Neural cell (in vitro differentiated cells): ENCODE measurements at regions not wholly inside any gene's neighbourhood (a gene's known extent, or its start where the extent isn't known, plus 50 kb on each side); places are given as distances from the start of the nearest gene placed in this dataset.

Experiments used
- H2AFZ ChIP-seq: fragments of 200-600, 300-800 bp; sonication (generic), shearing (Covaris generic); 2 replicates; pipeline ENCODE4 v1.6.0; 2014; ENCODE audit warnings: low read depth, mild to moderate bottlenecking, antibody characterized with exemption, low read length, moderate library complexity
- H3F3A ChIP-seq: fragments of 200-600 bp; shearing (Covaris generic); 2 replicates; pipeline ENCODE4 v1.6.1; 2016; ENCODE audit warnings: mild to moderate bottlenecking, moderate library complexity, mixed read lengths, antibody characterized with exemption, low read length; ENCODE audit not compliant: insufficient read depth, poor library complexity, severe bottlenecking
- H3K27ac ChIP-seq: fragments of 200-600, 300-800 bp; sonication (generic), shearing (Covaris generic); 2 replicates; pipeline ENCODE4 v1.5.1; 2014; ENCODE audit warnings: mild to moderate bottlenecking, low read length, moderate library complexity
- H3K27me3 ChIP-seq: fragments of 300-800, 200-600 bp; sonication (generic), shearing (Covaris generic); 2 replicates; pipeline ENCODE4 v1.6.0; 2014; ENCODE audit warnings: mild to moderate bottlenecking, low read depth, low read length, moderate library complexity; ENCODE audit not compliant: insufficient read depth
- H3K36me3 ChIP-seq: fragments of 300-800, 200-600 bp; sonication (generic), shearing (Covaris generic); 2 replicates; pipeline ENCODE4 v1.5.1; 2014; ENCODE audit warnings: mild to moderate bottlenecking, antibody characterized with exemption, low read length, moderate library complexity; ENCODE audit not compliant: insufficient read depth
- H3K4me2 ChIP-seq: fragments of 300-800, 200-600 bp; sonication (generic), shearing (Covaris generic); 2 replicates; pipeline ENCODE4 v1.6.0; 2014; ENCODE audit warnings: mild to moderate bottlenecking, low read length
- H3K4me3 ChIP-seq: fragments of 300-800, 200-600 bp; sonication (generic), shearing (Covaris generic); 2 replicates; pipeline ENCODE4 v1.5.1; 2014; ENCODE audit warnings: mild to moderate bottlenecking, low read length, moderate library complexity
- H3K79me2 ChIP-seq: fragments of 200-600 bp; shearing (Covaris generic); replicated peaks from 2 replicates; pipeline ENCODE4 v1.6.0; 2014; ENCODE audit warnings: mild to moderate bottlenecking, low read length, moderate library complexity; ENCODE audit not compliant: insufficient read depth
- H3K9ac ChIP-seq: fragments of 300-800, 200-600 bp; sonication (generic), shearing (Covaris generic); 2 replicates; pipeline ENCODE4 v1.6.1; 2016; ENCODE audit warnings: mild to moderate bottlenecking, low read length, mixed read lengths
- H3K9me2 ChIP-seq: fragments of 200-600 bp; shearing (Covaris generic); 2 replicates; pipeline ENCODE4 v1.6.1; 2016; ENCODE audit warnings: mild to moderate bottlenecking, low read length, mixed read lengths; ENCODE audit not compliant: insufficient read depth
- H3K9me3 ChIP-seq: fragments of 200-600, 300-800 bp; sonication (generic), shearing (Covaris generic); 2 replicates; pipeline ENCODE4 v1.6.1; 2016; ENCODE audit warnings: mild to moderate bottlenecking, mixed run types, low read length, moderate library complexity, mixed read lengths
- H4K20me1 ChIP-seq: fragments of 200-600 bp; shearing (Covaris generic); 2 replicates; pipeline ENCODE4 v1.6.1; 2016; ENCODE audit warnings: mild to moderate bottlenecking, mixed run types; ENCODE audit not compliant: insufficient read depth
- EP300 ChIP-seq: fragments of 450-650 bp; conservative IDR thresholded peaks from 2 replicates; pipeline ENCODE4 v1.6.1; 2014; ENCODE audit warnings: antibody characterized with exemption, mild to moderate bottlenecking, moderate library complexity; ENCODE audit not compliant: poor library complexity, severe bottlenecking
- EZH2 ChIP-seq: fragments of 200-600, 300-800 bp; shearing (Covaris generic), sonication (generic); IDR thresholded peaks from 2 replicates; pipeline ENCODE4 v1.6.1; 2014; ENCODE audit warnings: antibody characterized with exemption, low read length, borderline replicate concordance, mild to moderate bottlenecking; ENCODE audit not compliant: insufficient read depth, poor library complexity, severe bottlenecking
- MXI1 ChIP-seq: fragments of 450-650 bp; conservative IDR thresholded peaks from 2 replicates; pipeline ENCODE4 v1.6.1; 2014; ENCODE audit warnings: antibody characterized with exemption, mild to moderate bottlenecking; ENCODE audit not compliant: poor library complexity, severe bottlenecking
- POLR2AphosphoS5 ChIP-seq: IDR thresholded peaks from 2 replicates; pipeline ENCODE4 v1.6.1; 2012
- RAD21 ChIP-seq: fragments of 450-650 bp; conservative IDR thresholded peaks from 2 replicates; pipeline ENCODE4 v1.6.1; 2014; ENCODE audit warnings: antibody characterized with exemption, mild to moderate bottlenecking, moderate library complexity
- SMC3 ChIP-seq: fragments of 450-650 bp; conservative IDR thresholded peaks from 2 replicates; pipeline ENCODE4 v1.6.1; 2014; ENCODE audit warnings: antibody characterized with exemption, mild to moderate bottlenecking, moderate library complexity; ENCODE audit not compliant: poor library complexity
- TAF1 ChIP-seq: IDR thresholded peaks from 2 replicates; pipeline ENCODE4 v1.6.1; 2012; ENCODE audit warnings: low read depth
- TF ChIP-seq, protein P1 (sequence below): IDR thresholded peaks from 2 replicates; pipeline ENCODE4 v1.6.1; 2012; ENCODE audit warnings: borderline replicate concordance
- TF ChIP-seq, protein P2 (sequence below): fragments of 450-650 bp; IDR thresholded peaks from 2 replicates; pipeline ENCODE4 v1.5.1; 2014; ENCODE audit warnings: antibody characterized with exemption, mild to moderate bottlenecking, moderate library complexity; ENCODE audit not compliant: poor library complexity, severe bottlenecking

DNA sequence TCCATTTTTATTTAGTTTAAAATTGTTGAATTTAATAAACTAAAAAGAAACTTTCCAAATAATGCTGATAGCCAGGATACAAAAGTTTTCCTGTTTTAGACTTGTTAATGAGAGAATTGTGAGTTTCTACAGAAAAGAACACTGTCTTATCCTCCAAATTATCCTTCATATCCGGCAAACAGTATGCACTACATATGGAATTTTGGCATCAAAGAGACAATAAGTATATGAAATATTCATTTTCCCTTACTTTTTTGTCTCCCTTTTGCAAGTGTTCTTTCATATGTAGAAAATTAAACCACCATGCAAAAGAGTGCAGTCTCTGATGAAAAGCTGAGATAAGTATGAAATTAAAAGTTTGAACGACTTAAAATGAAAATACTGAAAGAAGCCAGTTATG is 159.4 kb downstream of the UBE2E3 start:
- Histone ChIP-seq H3F3A (no peaks in the 10 kb centered on the region), H3K4me3 (no peak overlapping the region), H3K27ac (no peak overlapping the region), H2AFZ (no peak overlapping the region), H3K79me2 (no peaks in the 10 kb centered on the region), H3K27me3 (no peaks in the 10 kb centered on the region), H4K20me1 (no peaks in the 10 kb centered on the region), H3K9me2 (no peaks in the 10 kb centered on the region), H3K9me3 (no peaks in the 10 kb centered on the region), H3K9ac (no peak overlapping the region), H3K36me3 (no peaks in the 10 kb centered on the region), H3K4me2 (no peak overlapping the region)
- TF ChIP-seq SMC3 (no peak), EZH2 (no peak), MXI1 (no peak), POLR2AphosphoS5 (no peak)

- no peak overlapping the region for H2AFZ ChIP-seq
- no peak overlapping the region for H3K4me3 ChIP-seq
- no peak overlapping the region for H3K4me2 ChIP-seq
- H3K27me3 ChIP-seq = no peaks in the 10 kb centered on the region
- no peaks in the 10 kb centered on the region for H3K36me3 ChIP-seq
- no peaks in the 10 kb centered on the region for H3F3A ChIP-seq
- no peaks in the 10 kb centered on the region for H3K79me2 ChIP-seq
- no peak overlapping the region for H3K27ac ChIP-seq
- no peaks in the 10 kb centered on the region for H3K9me3 ChIP-seq
- TF ChIP-seq EZH2 (no peak), POLR2AphosphoS5 (no peak), SMC3 (no peak), RAD21 (no peak), TAF1 (no peak), MXI1 (no peak), EP300 (no peak)
- TF ChIP-seq, protein P1, sequence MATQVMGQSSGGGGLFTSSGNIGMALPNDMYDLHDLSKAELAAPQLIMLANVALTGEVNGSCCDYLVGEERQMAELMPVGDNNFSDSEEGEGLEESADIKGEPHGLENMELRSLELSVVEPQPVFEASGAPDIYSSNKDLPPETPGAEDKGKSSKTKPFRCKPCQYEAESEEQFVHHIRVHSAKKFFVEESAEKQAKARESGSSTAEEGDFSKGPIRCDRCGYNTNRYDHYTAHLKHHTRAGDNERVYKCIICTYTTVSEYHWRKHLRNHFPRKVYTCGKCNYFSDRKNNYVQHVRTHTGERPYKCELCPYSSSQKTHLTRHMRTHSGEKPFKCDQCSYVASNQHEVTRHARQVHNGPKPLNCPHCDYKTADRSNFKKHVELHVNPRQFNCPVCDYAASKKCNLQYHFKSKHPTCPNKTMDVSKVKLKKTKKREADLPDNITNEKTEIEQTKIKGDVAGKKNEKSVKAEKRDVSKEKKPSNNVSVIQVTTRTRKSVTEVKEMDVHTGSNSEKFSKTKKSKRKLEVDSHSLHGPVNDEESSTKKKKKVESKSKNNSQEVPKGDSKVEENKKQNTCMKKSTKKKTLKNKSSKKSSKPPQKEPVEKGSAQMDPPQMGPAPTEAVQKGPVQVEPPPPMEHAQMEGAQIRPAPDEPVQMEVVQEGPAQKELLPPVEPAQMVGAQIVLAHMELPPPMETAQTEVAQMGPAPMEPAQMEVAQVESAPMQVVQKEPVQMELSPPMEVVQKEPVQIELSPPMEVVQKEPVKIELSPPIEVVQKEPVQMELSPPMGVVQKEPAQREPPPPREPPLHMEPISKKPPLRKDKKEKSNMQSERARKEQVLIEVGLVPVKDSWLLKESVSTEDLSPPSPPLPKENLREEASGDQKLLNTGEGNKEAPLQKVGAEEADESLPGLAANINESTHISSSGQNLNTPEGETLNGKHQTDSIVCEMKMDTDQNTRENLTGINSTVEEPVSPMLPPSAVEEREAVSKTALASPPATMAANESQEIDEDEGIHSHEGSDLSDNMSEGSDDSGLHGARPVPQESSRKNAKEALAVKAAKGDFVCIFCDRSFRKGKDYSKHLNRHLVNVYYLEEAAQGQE = no peak
- TF ChIP-seq, protein P2, sequence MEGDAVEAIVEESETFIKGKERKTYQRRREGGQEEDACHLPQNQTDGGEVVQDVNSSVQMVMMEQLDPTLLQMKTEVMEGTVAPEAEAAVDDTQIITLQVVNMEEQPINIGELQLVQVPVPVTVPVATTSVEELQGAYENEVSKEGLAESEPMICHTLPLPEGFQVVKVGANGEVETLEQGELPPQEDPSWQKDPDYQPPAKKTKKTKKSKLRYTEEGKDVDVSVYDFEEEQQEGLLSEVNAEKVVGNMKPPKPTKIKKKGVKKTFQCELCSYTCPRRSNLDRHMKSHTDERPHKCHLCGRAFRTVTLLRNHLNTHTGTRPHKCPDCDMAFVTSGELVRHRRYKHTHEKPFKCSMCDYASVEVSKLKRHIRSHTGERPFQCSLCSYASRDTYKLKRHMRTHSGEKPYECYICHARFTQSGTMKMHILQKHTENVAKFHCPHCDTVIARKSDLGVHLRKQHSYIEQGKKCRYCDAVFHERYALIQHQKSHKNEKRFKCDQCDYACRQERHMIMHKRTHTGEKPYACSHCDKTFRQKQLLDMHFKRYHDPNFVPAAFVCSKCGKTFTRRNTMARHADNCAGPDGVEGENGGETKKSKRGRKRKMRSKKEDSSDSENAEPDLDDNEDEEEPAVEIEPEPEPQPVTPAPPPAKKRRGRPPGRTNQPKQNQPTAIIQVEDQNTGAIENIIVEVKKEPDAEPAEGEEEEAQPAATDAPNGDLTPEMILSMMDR = no peak
- H4K20me1 ChIP-seq = no peaks in the 10 kb centered on the region
- H3K9me2 ChIP-seq = no peaks in the 10 kb centered on the region
- H3K9ac ChIP-seq = no peak overlapping the region
Observed at GRCh38 chr2:181140414-181140813, 160.0 kb downstream of the UBE2E3 start.

DNA sequence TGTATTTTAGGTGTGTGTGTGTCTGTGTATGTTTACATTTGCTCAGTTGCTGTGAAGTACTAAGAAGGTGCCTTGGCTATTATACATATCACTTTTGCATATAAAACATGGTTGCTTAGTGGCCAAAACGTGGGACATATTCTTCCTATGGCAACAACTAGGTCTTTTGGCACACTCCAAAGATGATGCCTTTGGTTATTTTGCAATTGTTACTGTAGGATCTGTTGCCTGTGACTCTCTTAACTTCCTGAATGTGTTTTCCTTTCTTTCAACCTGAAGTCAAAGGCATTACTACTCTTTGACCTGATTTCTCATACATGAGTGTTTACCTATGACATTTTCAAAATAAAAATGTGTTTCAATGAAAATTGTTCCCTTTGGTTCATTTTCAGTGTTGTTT is 160.5 kb downstream of the UBE2E3 start:
- Histone ChIP-seq H3K79me2 (no peaks in the 10 kb centered on the region), H3K27me3 (no peaks in the 10 kb centered on the region), H3K27ac (no peak overlapping the region), H3K9me3 (no peaks in the 10 kb centered on the region), H3F3A (no peaks in the 10 kb centered on the region), H4K20me1 (no peaks in the 10 kb centered on the region), H3K4me3 (no peak overlapping the region), H3K9me2 (no peaks in the 10 kb centered on the region), H3K4me2 (no peak overlapping the region), H2AFZ (no peak overlapping the region), H3K36me3 (no peaks in the 10 kb centered on the region), H3K9ac (no peak overlapping the region)
- TF ChIP-seq TAF1 (no peak), MXI1 (no peak), EZH2 (no peak), SMC3 (no peak), RAD21 (no peak)
- TF ChIP-seq, protein P1 = no peak
